ENCODE measurements at regions not wholly inside any gene's neighbourhood (a gene's known extent, or its start where the extent isn't known, plus 50 kb on each side); places are given as distances from the start of the nearest gene placed in this dataset.
"Not testable (repeated sequence)": the region's sequence is repeated elsewhere in the genome, so short reads cannot be mapped to it uniquely, and the experiment has no call there.

DNA sequence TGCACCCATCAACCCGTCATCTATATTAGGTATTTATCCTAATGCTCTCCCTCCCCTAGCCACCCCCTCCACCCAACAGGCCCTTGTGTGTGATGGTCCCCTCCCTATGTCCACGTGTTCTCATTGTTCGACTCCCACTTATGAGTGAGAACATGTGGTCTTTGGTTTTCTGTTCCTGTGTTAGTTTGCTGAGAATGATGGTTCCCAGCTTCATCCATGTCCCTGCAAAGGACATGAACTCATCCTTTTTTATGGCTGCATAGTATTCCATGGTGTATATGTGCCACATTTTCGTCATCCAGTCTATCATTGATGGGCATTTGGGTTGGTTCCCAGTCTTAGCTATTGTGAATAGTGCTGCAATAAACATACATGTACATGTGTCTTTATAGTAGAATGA lies 253.4 kb downstream of the FOXD2 start:
- TF ChIP-seq POLR2A (IDR thresholded peaks at IDR 0.05; ENCODE audit: low read depth, low read length); TAF1 (IDR thresholded peaks at IDR 0.05; ENCODE audit: borderline replicate concordance, low read depth, low read length); POLR2AphosphoS5 (IDR thresholded peaks at IDR 0.05; ENCODE audit: low read depth, low read length): not testable (repeated sequence)
